AG08396 (cell line): ENCODE measurements at regions not wholly inside any gene's neighbourhood (a gene's known extent, or its start where the extent isn't known, plus 50 kb on each side); places are given as distances from the start of the nearest gene placed in this dataset.
A peak's percentile ranks its signal among the peaks of the same experiment; 100 is the strongest.
"Not testable (repeated sequence)": the region's sequence is repeated elsewhere in the genome, so short reads cannot be mapped to it uniquely, and the experiment has no call there.

Experiments used
- DNase-seq: peaks from one replicate; pipeline ENCODE4 v3.0.0; 2012; ENCODE audit warnings: low spot score, mixed read lengths

DNA sequence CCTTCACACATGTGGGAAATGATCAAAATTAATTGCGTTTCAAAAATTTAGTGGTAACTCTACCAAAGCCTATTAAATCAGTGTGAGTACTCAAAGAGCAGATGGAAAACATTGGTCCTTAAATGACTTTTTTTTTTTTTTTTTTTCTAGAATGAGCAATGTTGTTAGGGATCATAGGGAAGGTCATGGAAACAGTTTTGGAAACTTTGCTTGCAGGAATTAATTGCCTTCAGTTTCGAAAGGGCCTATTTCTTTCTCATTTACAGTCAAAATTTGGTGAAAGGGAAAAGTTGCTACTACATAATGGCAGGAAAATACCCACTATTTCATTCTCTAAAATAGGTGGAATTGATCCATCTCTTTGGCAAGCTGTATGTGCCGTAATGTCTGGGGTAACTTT is 160.9 kb downstream of the RTL9 start:
- no peak for DNase-seq

DNA sequence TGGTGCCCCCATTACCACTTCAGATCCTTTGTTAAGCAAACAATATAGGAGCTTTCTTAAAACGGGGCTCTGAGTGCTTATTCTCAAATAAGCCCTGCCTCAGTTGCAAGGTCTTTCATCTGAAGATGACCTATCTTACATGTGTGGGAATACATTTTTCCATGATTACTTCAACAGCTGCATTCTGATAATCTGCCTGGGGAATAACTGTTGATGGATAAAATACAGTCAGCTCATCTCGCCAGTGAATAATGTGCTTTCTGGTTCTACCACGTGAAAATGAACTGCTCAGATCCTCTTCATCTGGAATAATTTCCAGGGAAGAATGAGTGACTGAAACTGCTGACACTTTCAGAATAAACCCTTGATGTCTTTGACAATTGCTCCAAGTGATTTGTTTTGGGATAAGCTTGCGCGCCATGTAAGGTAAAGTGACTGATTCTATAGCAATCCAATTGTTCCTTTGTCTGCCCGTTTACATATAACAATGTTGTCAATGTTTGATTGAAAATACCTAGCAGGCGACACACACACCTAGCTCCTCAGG is 161.3 kb downstream of the RTL9 start:
- DNase-seq, result no peak

DNA sequence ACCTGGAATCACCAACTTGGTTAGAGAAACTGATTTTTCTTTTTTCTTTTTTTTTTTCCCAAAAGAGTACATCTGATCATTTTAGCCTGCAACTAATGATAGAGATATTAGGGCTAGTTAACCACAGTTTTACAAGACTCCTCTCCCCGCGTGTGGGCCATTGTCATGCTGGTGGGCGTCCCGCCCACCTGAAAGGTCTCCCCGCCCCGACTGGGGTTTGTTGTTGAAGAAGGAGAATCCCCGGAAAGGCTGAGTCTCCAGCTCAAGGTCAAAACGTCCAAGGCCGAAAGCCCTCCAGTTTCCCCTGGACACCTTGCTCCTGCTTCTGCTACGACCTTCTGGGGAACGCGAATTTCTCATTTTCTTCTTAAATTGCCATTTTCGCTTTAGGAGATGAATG is 162.0 kb downstream of the RTL9 start:
- not testable (repeated sequence) for DNase-seq

- DNase-seq, result no peak
Observed at GRCh38 chrX:110531873-110532580, 173.4 kb downstream of the RTL9 start.

DNA sequence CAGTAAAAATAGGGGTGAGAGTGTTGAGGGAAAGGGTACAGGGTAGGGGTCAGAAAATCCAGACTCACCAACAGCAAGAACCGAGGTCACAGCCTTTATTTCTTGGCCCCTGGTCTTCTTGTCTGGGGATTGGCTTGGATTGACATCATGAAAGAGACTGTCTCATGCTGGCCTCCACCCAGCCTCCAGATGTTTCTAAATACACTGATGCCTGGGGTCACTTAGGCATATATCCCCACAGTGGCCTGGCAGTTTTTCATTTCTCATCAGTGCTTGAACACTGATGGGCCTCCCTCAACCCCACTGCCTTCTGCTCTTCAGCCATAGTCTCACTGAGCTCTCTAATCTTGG is 173.9 kb downstream of the RTL9 start:
- no peak for DNase-seq

DNA sequence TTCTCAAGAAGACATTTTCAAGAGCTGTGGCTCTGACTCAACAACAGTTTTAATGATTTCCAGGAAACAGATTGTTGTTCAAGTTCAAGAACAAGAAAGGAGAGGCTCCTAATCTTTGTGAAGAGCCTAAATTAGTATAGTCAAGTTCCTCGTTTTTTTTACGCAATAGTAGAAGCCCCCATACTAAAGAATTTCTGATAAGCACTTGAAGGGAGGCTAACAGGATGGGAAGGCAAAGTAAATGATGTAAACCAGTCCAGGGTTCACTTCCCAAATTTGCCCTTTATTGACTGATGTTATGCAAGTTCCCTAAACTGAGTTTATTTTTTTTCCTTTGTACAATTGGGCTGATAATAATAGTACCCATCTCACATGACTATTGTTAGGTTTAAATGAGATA is 178.2 kb downstream of the RTL9 start:
- no peak for DNase-seq

DNA sequence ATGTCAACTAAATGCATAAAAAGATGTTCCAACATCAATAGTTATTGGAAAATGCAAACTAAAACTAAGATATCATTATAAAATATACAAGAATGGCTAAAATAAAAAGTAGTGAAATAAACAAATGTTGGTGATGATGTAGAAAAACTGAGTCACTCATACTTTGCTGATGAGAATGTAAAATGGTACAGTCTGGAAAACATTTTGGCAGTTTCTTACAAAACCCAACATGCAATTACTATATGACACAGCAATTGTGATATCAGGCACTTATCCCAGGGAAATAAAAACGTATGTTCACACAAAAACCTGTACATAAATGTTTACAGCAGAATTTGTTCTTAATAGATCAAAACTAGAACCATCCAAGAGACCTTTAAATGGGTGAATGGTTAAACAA is 182.6 kb downstream of the RTL9 start:
- DNase-seq, result no peak

GRCh38 chrX:110550854-110551253 is 192.2 kb downstream of the RTL9 start:
- DNase-seq, result not testable (repeated sequence)

DNA sequence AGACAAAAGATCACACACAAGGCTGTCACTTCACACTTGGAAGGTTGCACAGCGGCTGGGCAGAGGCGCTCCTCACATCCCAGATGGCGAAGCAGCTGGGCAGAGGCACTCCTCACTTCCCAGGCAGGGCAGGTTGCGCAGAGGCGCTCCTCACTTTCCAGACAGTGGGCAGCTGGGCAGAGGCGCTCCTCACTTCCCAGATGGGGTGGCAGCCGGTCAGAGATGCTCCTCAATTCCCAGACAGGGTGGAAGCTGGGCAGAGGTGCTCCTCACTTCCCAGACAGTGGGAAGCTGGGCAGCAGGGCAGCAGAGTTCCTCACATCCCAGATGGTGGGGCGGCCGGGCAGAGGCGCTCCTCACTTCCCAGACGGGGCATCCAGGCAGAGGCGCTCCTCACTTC is 199.2 kb downstream of the RTL9 start:
- DNase-seq, result no peak

GRCh38 chrX:110558406-110558805 is 199.8 kb downstream of the RTL9 start:
- no peak for DNase-seq

- DNase-seq, result no peak
Observed at GRCh38 chrX:110561034-110561433, 202.4 kb downstream of the RTL9 start.

- peak; percentile 8 for DNase-seq
Observed at GRCh38 chrX:110563282-110563681, 204.6 kb downstream of the RTL9 start.

- DNase-seq, result no peak
Observed at GRCh38 chrX:110568441-110568840, 209.8 kb downstream of the RTL9 start.

- no peak for DNase-seq
Observed at GRCh38 chrX:110569506-110569905, 210.9 kb downstream of the RTL9 start.

DNA sequence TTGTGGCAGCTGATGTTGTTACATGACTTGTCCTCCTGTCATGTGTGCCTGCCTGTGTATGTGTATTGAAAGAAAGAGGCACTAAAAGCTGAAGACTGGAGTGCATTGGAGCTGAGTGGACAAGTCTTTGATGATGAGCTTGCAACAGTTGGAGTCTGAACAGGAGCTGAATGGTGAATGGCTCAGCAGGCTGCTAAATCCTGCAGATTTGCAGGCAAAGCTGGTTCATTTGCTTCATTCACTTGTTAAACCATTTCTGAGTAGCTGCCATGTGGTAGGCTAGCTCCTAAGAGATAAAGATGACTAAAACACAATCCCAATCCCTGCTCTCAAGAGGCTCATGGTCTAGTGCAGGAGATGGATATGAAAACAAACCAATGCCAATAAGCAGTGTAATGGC is 217.3 kb downstream of the CHRDL1 start:
- DNase-seq, result no peak

GRCh38 chrX:110584083-110584482 is 211.5 kb downstream of the CHRDL1 start:
- DNase-seq, result no peak

GRCh38 chrX:110588164-110588563 is 207.5 kb downstream of the CHRDL1 start:
- no peak for DNase-seq

GRCh38 chrX:110588853-110589252 is 206.8 kb downstream of the CHRDL1 start:
- DNase-seq, result no peak

DNA sequence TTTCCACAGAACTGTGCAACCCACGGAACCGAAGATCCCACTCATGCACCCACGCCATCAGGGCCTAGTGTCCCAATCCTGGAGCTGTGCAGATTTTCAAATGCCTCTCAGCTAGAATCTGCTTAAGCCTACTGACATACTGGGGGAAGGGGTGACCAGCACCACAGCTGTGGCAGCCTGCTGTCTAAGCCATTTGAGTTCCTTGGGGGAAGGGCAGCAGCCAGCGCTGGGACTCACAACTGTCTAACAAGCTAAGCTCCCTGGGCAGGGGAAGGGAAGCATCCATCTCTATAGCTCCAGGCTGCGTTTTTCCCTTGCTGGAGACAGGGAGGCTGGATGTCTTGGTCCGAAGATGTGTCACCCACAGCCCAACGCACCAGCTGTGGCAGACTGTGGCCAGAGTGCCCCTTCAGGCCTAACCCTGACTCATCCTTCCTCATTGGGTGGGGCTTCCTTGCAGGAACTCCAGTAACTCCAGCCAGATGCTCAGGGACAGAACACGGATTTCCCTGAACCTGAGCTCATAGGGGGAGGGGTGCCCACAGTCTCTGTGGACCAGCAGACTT is 194.8 kb downstream of the CHRDL1 start:
- DNase-seq, result no peak

- no peak for DNase-seq
Observed at GRCh38 chrX:110614596-110614995, 181.0 kb downstream of the CHRDL1 start.
